Lung (tissue), 11 donors: ENCODE measurements at regions not wholly inside any gene's neighbourhood (a gene's known extent, or its start where the extent isn't known, plus 50 kb on each side); places are given as distances from the start of the nearest gene placed in this dataset.

Experiments used
- ATAC-seq: fragments of 200-7000 bp; cut with Tn5 transposase; one replicate; pipeline ENCODE4 v1.9.1; 2020; ENCODE audit warnings: moderate number of reproducible peaks; ENCODE audit not compliant: insufficient read depth, low FRiP score
- DNase-seq, 3 donors: peaks; one replicate each; pipeline ENCODE4 v3.0.0-alpha.2; 2013 to 2017
- H3K27ac ChIP-seq, 2 donors: one replicate each; pipeline ENCODE4 v1.5.1; 2013; ENCODE audit warnings: mild to moderate bottlenecking in 2 of 2, moderate library complexity in 2 of 2, control low read depth in 1 of 2, inconsistent platforms in 1 of 2, low read depth in 1 of 2, low read length in 1 of 2
- H3K27me3 ChIP-seq, 3 donors: one replicate each; pipeline ENCODE4 v1.5.1; 2013; ENCODE audit warnings: low read length in 2 of 3; ENCODE audit not compliant: control insufficient read depth in 3 of 3, insufficient read depth in 3 of 3
- H3K36me3 ChIP-seq, 4 donors: one replicate each; pipeline ENCODE4 v1.5.1; 2013; ENCODE audit warnings: low read length in 4 of 4, mild to moderate bottlenecking in 1 of 4, moderate library complexity in 1 of 4; ENCODE audit not compliant: control insufficient read depth in 4 of 4, insufficient read depth in 4 of 4
- H3K4me1 ChIP-seq, 5 donors: one replicate each; pipeline ENCODE4 v1.5.1; 2013; ENCODE audit warnings: low read length in 5 of 5, mild to moderate bottlenecking in 2 of 5, moderate library complexity in 1 of 5; ENCODE audit not compliant: control insufficient read depth in 5 of 5, insufficient read depth in 5 of 5
- H3K4me3 ChIP-seq: one replicate; pipeline ENCODE4 v1.5.1; 2013; ENCODE audit warnings: mild to moderate bottlenecking, control low read depth, moderate library complexity
- H3K9ac ChIP-seq, 2 donors: one replicate each; pipeline ENCODE4 v1.5.1; 2013; ENCODE audit warnings: low read length in 2 of 2, control low read depth in 1 of 2; ENCODE audit not compliant: insufficient read depth in 1 of 2
- H3K9me3 ChIP-seq, 4 donors: one replicate each; pipeline ENCODE4 v1.5.1; 2013; ENCODE audit warnings: low read length in 3 of 4, mild to moderate bottlenecking in 1 of 4, moderate library complexity in 1 of 4; ENCODE audit not compliant: control insufficient read depth in 4 of 4, insufficient read depth in 3 of 4
- CTCF ChIP-seq: IDR thresholded peaks from 2 replicates; pipeline ENCODE4 v1.5.1; 2012; ENCODE audit warnings: mild to moderate bottlenecking; ENCODE audit errors: control extremely low read depth, extremely low read depth
- WGBS, 2 donors: extraction: QIAGEN DNeasy Blood & Tissue Kit; methylation state at CpG; one replicate each; pipeline ENCODE4 v1.1.7; 2013; 5-methylcytosine and 5-hydroxymethylcytosine counted together
- donor health status: control.
- donor health status: control.
- donor health status: Bipolar disorder and iron deficiency.
- donor health status: healthy.
- donor health status: DM: yes; HTN: yes; CAD: no.

- H3K36me3 ChIP-seq = no peaks in the 10 kb centered on the region
- no peaks in the 10 kb centered on the region for H3K27me3 ChIP-seq
- no peak for ATAC-seq
- 86 to 93% methylated on average over 2 of the region's 2 CpGs for WGBS, 2 donors
- no peak overlapping the region for H3K27ac ChIP-seq
- TF ChIP-seq CTCF = no peak
- DNase-seq = no peak
- H3K4me3 ChIP-seq = no peak overlapping the region
- H3K9ac ChIP-seq = no peak overlapping the region
- H3K9me3 ChIP-seq = no peaks in the 10 kb centered on the region
- H3K4me1 ChIP-seq = no peaks in the 10 kb centered on the region
These were observed 637.4 kb downstream of the REEP3 start for GRCh38 chr10:64158551-64158950.

DNA sequence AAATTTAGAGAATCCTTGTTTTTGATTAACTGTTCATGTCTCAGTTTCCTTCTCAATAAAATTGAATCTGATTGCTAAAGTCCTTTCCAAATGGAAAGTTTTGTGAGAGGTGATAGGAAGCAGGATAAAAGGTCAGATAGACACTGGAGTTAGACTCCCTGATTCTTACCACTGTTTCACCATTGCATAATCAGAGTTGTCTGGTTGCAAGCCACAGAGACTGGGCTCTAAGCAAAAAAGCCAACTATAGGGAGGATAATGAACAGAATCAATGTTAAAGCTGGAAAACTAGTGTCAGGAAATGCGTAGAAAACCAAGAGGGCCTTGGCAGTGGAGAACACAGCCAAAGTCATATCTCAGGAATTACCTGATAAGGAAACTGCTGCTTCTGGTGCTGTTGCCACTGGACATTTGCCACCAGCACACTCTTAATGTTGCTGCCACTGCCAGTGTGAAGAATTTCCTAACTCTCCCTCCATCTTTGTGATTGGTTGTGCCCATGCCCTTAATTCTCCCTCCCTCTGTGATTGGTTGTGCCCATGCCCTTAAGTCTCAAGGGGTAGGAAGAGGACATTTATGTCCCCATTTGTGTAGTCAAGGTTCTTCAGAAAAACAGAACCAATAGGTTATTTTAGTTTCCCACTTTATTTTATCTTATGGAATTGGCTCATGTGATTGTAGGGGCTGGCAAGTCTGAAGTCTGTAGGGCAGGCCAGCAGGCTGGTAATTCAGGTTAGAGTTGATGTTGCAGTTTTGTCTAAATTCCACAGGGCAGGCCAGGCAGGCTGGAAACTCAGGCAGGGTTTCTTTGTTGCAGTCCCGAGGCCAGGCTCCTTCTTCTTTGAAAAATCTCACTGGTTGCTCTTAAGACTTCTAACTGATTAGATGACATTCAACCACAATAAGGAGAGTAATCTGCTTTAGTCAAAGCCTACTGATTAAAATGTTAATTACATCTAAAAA is 639.0 kb downstream of the REEP3 start:
- H3K27ac ChIP-seq = no peak overlapping the region
- no peaks in the 10 kb centered on the region for H3K4me1 ChIP-seq
- H3K4me3 ChIP-seq = no peak overlapping the region
- DNase-seq (no peak), ATAC-seq (no peak)
- no peaks in the 10 kb centered on the region for H3K27me3 ChIP-seq
- no peaks in the 10 kb centered on the region for H3K36me3 ChIP-seq
- 72 to 73% methylated on average over 2 of the region's 2 CpGs for WGBS, 2 donors
- no peak overlapping the region for H3K9ac ChIP-seq
- no peaks in the 10 kb centered on the region for H3K9me3 ChIP-seq
- TF ChIP-seq CTCF = no peak

DNA sequence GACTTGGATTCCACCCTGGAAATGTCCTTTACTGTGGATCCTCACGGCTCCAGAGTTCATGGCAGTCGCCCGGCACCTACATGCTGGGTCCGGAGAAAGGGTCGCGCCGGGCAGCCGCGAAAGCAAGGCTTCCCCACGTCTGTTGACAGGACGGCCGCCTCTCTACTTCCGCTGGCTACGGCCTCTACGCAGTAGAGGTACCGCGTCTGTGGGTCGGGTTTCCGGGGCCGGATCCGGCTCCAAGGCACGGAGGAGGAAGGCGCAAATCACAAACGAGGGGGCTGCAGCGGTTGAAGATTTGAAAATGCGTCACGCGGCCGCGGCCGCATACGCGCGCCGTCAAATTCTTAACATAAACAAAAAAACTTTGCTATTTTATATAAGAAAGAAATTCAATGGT is 649.6 kb downstream of the REEP3 start:
- no peak for DNase-seq
- WGBS, 2 donors = 96% methylated on average over 35 of the region's 35 CpGs
- H3K4me1 ChIP-seq = no peaks in the 10 kb centered on the region

More for the DNA sequence above, 649.6 kb downstream of the REEP3 start:
- Histone ChIP-seq H3K9ac (no peak overlapping the region), H3K36me3 (no peaks in the 10 kb centered on the region), H3K9me3 (peaks cover 0 to 3% (median 0%) of the 10 kb centered on the region in 4 donors), H3K27ac (no peak overlapping the region), H3K4me3 (no peak overlapping the region), H3K27me3 (no peaks in the 10 kb centered on the region)
- no peak for TF ChIP-seq CTCF
- ATAC-seq = no peak
